C4-2B (cell line): ENCODE measurements at regions not wholly inside any gene's neighbourhood (a gene's known extent, or its start where the extent isn't known, plus 50 kb on each side); places are given as distances from the start of the nearest gene placed in this dataset.

Experiments used
- ZFX ChIP-seq: fragments of 450-650 bp; IDR thresholded peaks from 2 replicates; pipeline ENCODE4 v1.6.1; 2017
- TF ChIP-seq, protein P1 (sequence below): fragments of 450-650 bp; conservative IDR thresholded peaks from 2 replicates; pipeline ENCODE4 v1.5.1; 2017; ENCODE audit warnings: mild to moderate bottlenecking

DNA sequence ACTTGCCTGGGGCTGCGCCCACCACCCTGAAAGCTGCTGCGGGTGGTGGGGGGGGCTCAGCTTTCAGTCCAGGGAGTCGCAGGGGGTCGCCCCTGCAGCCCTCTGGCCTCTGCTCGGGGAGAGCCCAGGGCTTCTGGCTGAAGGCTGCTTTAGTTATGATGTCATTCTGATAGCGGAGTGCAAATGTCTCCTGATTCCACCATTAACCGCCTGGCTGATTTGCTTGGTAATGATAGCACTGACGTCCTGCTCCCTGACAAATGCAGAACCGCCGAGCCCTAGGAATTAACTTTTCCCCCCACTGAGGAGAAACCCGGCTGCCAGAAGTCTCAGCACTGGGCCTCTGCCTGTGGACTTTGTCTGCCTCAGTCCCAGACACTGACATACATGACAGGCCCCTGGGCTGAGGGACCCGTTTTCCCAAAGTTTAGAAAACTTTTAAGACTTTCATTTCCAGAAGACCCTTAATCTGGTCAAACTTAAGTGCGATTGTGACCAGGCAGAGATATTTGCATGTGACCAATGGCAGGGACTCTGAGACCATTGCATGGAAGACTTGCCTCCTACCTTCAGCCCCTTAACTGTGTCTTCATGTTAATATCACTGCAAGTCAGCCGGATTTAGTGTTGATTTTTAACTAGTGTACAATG is 142.5 kb upstream of the ZNF536 start:
- TF ChIP-seq, protein P1, sequence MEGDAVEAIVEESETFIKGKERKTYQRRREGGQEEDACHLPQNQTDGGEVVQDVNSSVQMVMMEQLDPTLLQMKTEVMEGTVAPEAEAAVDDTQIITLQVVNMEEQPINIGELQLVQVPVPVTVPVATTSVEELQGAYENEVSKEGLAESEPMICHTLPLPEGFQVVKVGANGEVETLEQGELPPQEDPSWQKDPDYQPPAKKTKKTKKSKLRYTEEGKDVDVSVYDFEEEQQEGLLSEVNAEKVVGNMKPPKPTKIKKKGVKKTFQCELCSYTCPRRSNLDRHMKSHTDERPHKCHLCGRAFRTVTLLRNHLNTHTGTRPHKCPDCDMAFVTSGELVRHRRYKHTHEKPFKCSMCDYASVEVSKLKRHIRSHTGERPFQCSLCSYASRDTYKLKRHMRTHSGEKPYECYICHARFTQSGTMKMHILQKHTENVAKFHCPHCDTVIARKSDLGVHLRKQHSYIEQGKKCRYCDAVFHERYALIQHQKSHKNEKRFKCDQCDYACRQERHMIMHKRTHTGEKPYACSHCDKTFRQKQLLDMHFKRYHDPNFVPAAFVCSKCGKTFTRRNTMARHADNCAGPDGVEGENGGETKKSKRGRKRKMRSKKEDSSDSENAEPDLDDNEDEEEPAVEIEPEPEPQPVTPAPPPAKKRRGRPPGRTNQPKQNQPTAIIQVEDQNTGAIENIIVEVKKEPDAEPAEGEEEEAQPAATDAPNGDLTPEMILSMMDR, result no peak
- TF ChIP-seq ZFX, result no peak
